Keratinocyte (primary cell): ENCODE measurements at regions not wholly inside any gene's neighbourhood (a gene's known extent, or its start where the extent isn't known, plus 50 kb on each side); places are given as distances from the start of the nearest gene placed in this dataset.
A peak's percentile ranks its signal among the peaks of the same experiment; 100 is the strongest.

Source experiments
- DNase-seq: peaks from one replicate; pipeline ENCODE4 v3.0.0-alpha.2; 2011; ENCODE audit warnings: low read depth, missing footprints, low spot score
- FAIRE-seq: peaks from 2 replicates; lab custom pipeline; 2011; peaks lifted over from hg19 to GRCh38; lab: Jason Lieb, UNC
- H2AFZ ChIP-seq: 2 replicates; pipeline ENCODE4 v1.6.0; 2012; ENCODE audit warnings: low read length, control low read depth, inconsistent platforms; ENCODE audit not compliant: control insufficient read depth
- H3K27ac ChIP-seq: 2 replicates; pipeline ENCODE4 v1.5.1; 2011; ENCODE audit warnings: low read length; ENCODE audit not compliant: control insufficient read depth, insufficient read depth
- H3K27me3 ChIP-seq: 3 replicates; pipeline ENCODE4 v1.6.0; 2011; ENCODE audit warnings: low read length; ENCODE audit not compliant: control insufficient read depth, insufficient read depth; ENCODE audit errors: extremely low read depth
- H3K36me3 ChIP-seq, 2 experiments: 2 replicates in 1 of 2; 3 replicates in 1 of 2; pipeline ENCODE4 v1.5.1; 2011; ENCODE audit warnings: low read length in 2 of 2, mild to moderate bottlenecking in 1 of 2; ENCODE audit not compliant: control insufficient read depth in 2 of 2, insufficient read depth in 2 of 2; ENCODE audit errors: extremely low read depth in 1 of 2
- H3K4me1 ChIP-seq: 3 replicates; pipeline ENCODE4 v1.5.1; 2011; ENCODE audit warnings: low read length; ENCODE audit not compliant: control insufficient read depth, insufficient read depth; ENCODE audit errors: extremely low read depth
- H3K4me2 ChIP-seq: 3 replicates; pipeline ENCODE4 v1.6.0; 2011; ENCODE audit warnings: low read depth, low read length; ENCODE audit not compliant: control insufficient read depth, insufficient read depth; ENCODE audit errors: extremely low read depth
- H3K4me3 ChIP-seq, 3 experiments: fragments of 200-600 bp in 1 of 3; sonication (generic) in 1 of 3; 2 replicates in 2 of 3; 3 replicates in 1 of 3; pipeline ENCODE4 v1.5.1; 2011 to 2016; ENCODE audit warnings: low read length in 3 of 3, mild to moderate bottlenecking in 3 of 3, control low read depth in 2 of 3, inconsistent platforms in 1 of 3, low read depth in 1 of 3, mixed read lengths in 1 of 3, mixed run types in 1 of 3, moderate library complexity in 1 of 3; ENCODE audit not compliant: control insufficient read depth in 2 of 3, insufficient read depth in 2 of 3; ENCODE audit errors: extremely low read depth in 1 of 3
- H3K79me2 ChIP-seq: 2 replicates; pipeline ENCODE4 v1.6.0; 2012; ENCODE audit warnings: low read length; ENCODE audit not compliant: control insufficient read depth, insufficient read depth
- H3K9ac ChIP-seq: 3 replicates; pipeline ENCODE4 v1.6.0; 2011; ENCODE audit warnings: low read length; ENCODE audit not compliant: control insufficient read depth, insufficient read depth; ENCODE audit errors: extremely low read depth
- H3K9me1 ChIP-seq: 3 replicates; pipeline ENCODE4 v1.6.0; 2011; ENCODE audit warnings: low read length; ENCODE audit not compliant: control insufficient read depth, insufficient read depth; ENCODE audit errors: extremely low read depth
- H3K9me3 ChIP-seq: 2 replicates; pipeline ENCODE4 v1.5.1; 2012; ENCODE audit warnings: low read depth, low read length; ENCODE audit not compliant: control insufficient read depth
- H4K20me1 ChIP-seq: 3 replicates; pipeline ENCODE4 v1.6.0; 2011; ENCODE audit warnings: low read length; ENCODE audit not compliant: control insufficient read depth, insufficient read depth; ENCODE audit errors: extremely low read depth
- EZH2 ChIP-seq: IDR thresholded peaks from one replicate; pipeline ENCODE4 v1.6.1; 2012; ENCODE audit warnings: inconsistent platforms, mild to moderate bottlenecking, low read length, moderate library complexity
- dilution Hi-C: fragments of 300-500 bp; cut with MboI; formaldehyde crosslinking; loops from one replicate; pipeline ENCODE4 v1.7.0; 2020; ENCODE audit warnings: low sequenced_read_pairs; ENCODE audit not compliant: extremely low pct_ligation_motif_present
- TF ChIP-seq, protein P1 (sequence below), 3 experiments: IDR thresholded peaks in 1 of 3; conservative IDR thresholded peaks in 1 of 3; optimal IDR thresholded peaks in 1 of 3; 2 replicates in 2 of 3; 3 replicates in 1 of 3; pipeline versions ENCODE3 to v1.5.1; 2011; ENCODE audit warnings: low read length in 3 of 3, mild to moderate bottlenecking in 3 of 3, moderate library complexity in 2 of 3, control low read depth in 1 of 3, inconsistent platforms in 1 of 3; ENCODE audit not compliant: insufficient read depth in 2 of 3; ENCODE audit errors: extremely low read depth in 1 of 3

GRCh38 chr20:48190757-48191156 is 405.5 kb upstream of the SULF2 start:
- H2AFZ ChIP-seq, result no peak overlapping the region
- no peak overlapping the region for H3K9ac ChIP-seq
- dilution Hi-C loops, result no loop called here
- no peak overlapping the region for H3K4me2 ChIP-seq
- H3K4me3 ChIP-seq, result no peak overlapping the region
- no peaks in the 10 kb centered on the region for H3K9me1 ChIP-seq
- H3K79me2 ChIP-seq, result no peaks in the 10 kb centered on the region
- no peaks in the 10 kb centered on the region for H4K20me1 ChIP-seq
- H3K27me3 ChIP-seq, result peaks cover under 1% of the 10 kb centered on the region
- TF ChIP-seq EZH2, result no peak
- TF ChIP-seq, protein P1, sequence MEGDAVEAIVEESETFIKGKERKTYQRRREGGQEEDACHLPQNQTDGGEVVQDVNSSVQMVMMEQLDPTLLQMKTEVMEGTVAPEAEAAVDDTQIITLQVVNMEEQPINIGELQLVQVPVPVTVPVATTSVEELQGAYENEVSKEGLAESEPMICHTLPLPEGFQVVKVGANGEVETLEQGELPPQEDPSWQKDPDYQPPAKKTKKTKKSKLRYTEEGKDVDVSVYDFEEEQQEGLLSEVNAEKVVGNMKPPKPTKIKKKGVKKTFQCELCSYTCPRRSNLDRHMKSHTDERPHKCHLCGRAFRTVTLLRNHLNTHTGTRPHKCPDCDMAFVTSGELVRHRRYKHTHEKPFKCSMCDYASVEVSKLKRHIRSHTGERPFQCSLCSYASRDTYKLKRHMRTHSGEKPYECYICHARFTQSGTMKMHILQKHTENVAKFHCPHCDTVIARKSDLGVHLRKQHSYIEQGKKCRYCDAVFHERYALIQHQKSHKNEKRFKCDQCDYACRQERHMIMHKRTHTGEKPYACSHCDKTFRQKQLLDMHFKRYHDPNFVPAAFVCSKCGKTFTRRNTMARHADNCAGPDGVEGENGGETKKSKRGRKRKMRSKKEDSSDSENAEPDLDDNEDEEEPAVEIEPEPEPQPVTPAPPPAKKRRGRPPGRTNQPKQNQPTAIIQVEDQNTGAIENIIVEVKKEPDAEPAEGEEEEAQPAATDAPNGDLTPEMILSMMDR (optimal IDR thresholded peaks at IDR 0.05 in 1 of 3, IDR thresholded peaks at IDR 0.05 in 1 of 3, conservative IDR thresholded peaks at IDR 0.05 in 1 of 3; ENCODE audit: extremely low read depth in 1 of 3, insufficient read depth in 2 of 3, low read length in 3 of 3), result no peak
- no peak overlapping the region for H3K27ac ChIP-seq
- FAIRE-seq (no peak), DNase-seq (no peak)
- no peaks in the 10 kb centered on the region for H3K36me3 ChIP-seq
- no peaks in the 10 kb centered on the region for H3K9me3 ChIP-seq
- peaks cover 19% of the 10 kb centered on the region for H3K4me1 ChIP-seq

- no peak overlapping the region for H3K4me2 ChIP-seq
- DNase-seq (no peak), FAIRE-seq (peak; percentile 93)
- no peak overlapping the region for H3K9ac ChIP-seq
- dilution Hi-C loops, result no loop called here
- H3K36me3 ChIP-seq, result no peaks in the 10 kb centered on the region
- no peaks in the 10 kb centered on the region for H3K79me2 ChIP-seq
- no peaks in the 10 kb centered on the region for H3K27me3 ChIP-seq
- no peaks in the 10 kb centered on the region for H4K20me1 ChIP-seq
- TF ChIP-seq, protein P1 (optimal IDR thresholded peaks at IDR 0.05 in 1 of 3, IDR thresholded peaks at IDR 0.05 in 1 of 3, conservative IDR thresholded peaks at IDR 0.05 in 1 of 3; ENCODE audit: extremely low read depth in 1 of 3, insufficient read depth in 2 of 3, low read length in 3 of 3), result peak; percentile 60 to 77 (median 66)
- TF ChIP-seq EZH2, result no peak
- H3K4me3 ChIP-seq, result no peak overlapping the region
- H3K9me3 ChIP-seq, result no peaks in the 10 kb centered on the region
- no peak overlapping the region for H3K27ac ChIP-seq
- H3K4me1 ChIP-seq, result peaks cover 19% of the 10 kb centered on the region
- H3K9me1 ChIP-seq, result no peaks in the 10 kb centered on the region
- H2AFZ ChIP-seq, result no peak overlapping the region
Observed at GRCh38 chr20:48189181-48189580, 403.9 kb upstream of the SULF2 start.
